Activated T-cell treated with anti-CD3 and anti-CD28 coated beads, Interleukin-2, amount 50 U/mL, for 72 hours (primary cell): ENCODE measurements at regions not wholly inside any gene's neighbourhood (a gene's known extent, or its start where the extent isn't known, plus 50 kb on each side); places are given as distances from the start of the nearest gene placed in this dataset.

Source experiments
- ATAC-seq, 2 donors: fragments of 150-1000 bp; cut with Tn5 transposase; replicated peaks in 1 of 2; 2 replicates each; pipeline ENCODE4 v1.10.0; 2021; ENCODE audit warnings: moderate library complexity in 2 of 2, mild to moderate bottlenecking in 1 of 2
- DNase-seq, 2 donors: peaks; one replicate each; pipeline ENCODE4 v3.0.0; 2021 to 2022; ENCODE audit warnings: mixed read lengths in 1 of 2
- H3K27ac Mint-ChIP-seq: one replicate; pipeline ENCODE4 v1.8.0; 2022; ENCODE audit warnings: mild to moderate bottlenecking, moderate library complexity, mixed read lengths
- H3K27me3 Mint-ChIP-seq: one replicate; pipeline ENCODE4 v1.8.0; 2022; ENCODE audit warnings: low read depth, mixed read lengths
- H3K36me3 Mint-ChIP-seq, 2 donors: one replicate each; pipeline ENCODE4 v1.8.0; 2022; ENCODE audit warnings: mixed read lengths in 2 of 2, mild to moderate bottlenecking in 1 of 2; ENCODE audit not compliant: insufficient read depth in 2 of 2
- H3K4me1 Mint-ChIP-seq: one replicate; pipeline ENCODE4 v1.8.0; 2022; ENCODE audit warnings: low read depth, mixed read lengths
- H3K4me3 Mint-ChIP-seq, 2 donors: one replicate each; pipeline ENCODE4 v1.8.0; 2022; ENCODE audit warnings: mild to moderate bottlenecking in 2 of 2, mixed read lengths in 2 of 2, moderate library complexity in 2 of 2
- H3K9me3 Mint-ChIP-seq, 2 donors: one replicate each; pipeline ENCODE4 v1.8.0; 2022; ENCODE audit warnings: mixed read lengths in 2 of 2

- ATAC-seq (no peak), DNase-seq (no peak)
- Mint-ChIP-seq H3K4me3 (no peak overlapping the region), H3K9me3 (peaks cover 2 to 6% of the 10 kb centered on the region in 2 donors), H3K27ac (no peak overlapping the region), H3K36me3 (no peaks in the 10 kb centered on the region), H3K27me3 (no peaks in the 10 kb centered on the region), H3K4me1 (no peaks in the 10 kb centered on the region)
Measured at GRCh38 chr5:89411891-89412290, 528.9 kb upstream of the MEF2C start.

- no peak for DNase-seq
- Mint-ChIP-seq H3K27me3 (no peaks in the 10 kb centered on the region), H3K36me3 (no peaks in the 10 kb centered on the region), H3K27ac (no peak overlapping the region), H3K4me3 (no peak overlapping the region), H3K4me1 (no peaks in the 10 kb centered on the region), H3K9me3 (no peaks in the 10 kb centered on the region)
- no peak for ATAC-seq
Measured at GRCh38 chr5:89407054-89407453, 524.1 kb upstream of the MEF2C start.

- no peak for ATAC-seq
- Mint-ChIP-seq H3K36me3 (no peaks in the 10 kb centered on the region), H3K4me1 (peaks cover 5% of the 10 kb centered on the region), H3K27ac (no peak overlapping the region), H3K4me3 (no peak overlapping the region), H3K9me3 (no peaks in the 10 kb centered on the region), H3K27me3 (no peaks in the 10 kb centered on the region)
- DNase-seq, result no peak
Measured at GRCh38 chr5:89401659-89402058, 518.7 kb upstream of the MEF2C start.

GRCh38 chr5:89401012-89401411, 518.0 kb upstream of the MEF2C start:
- H3K27ac Mint-ChIP-seq, result no peak overlapping the region
- ATAC-seq, result no peak
- H3K9me3 Mint-ChIP-seq, result no peaks in the 10 kb centered on the region
- peaks cover 7% of the 10 kb centered on the region for H3K4me1 Mint-ChIP-seq
- H3K36me3 Mint-ChIP-seq, result no peaks in the 10 kb centered on the region
- no peak overlapping the region for H3K4me3 Mint-ChIP-seq
- DNase-seq, result no peak
- H3K27me3 Mint-ChIP-seq, result no peaks in the 10 kb centered on the region

- DNase-seq (no peak), ATAC-seq (no peak)
Measured at GRCh38 chr5:89399548-89399947, 516.6 kb upstream of the MEF2C start.

GRCh38 chr5:89397096-89397495, 514.1 kb upstream of the MEF2C start:
- no peak for ATAC-seq
- Mint-ChIP-seq H3K4me1 (peaks cover 7% of the 10 kb centered on the region), H3K27ac (no peak overlapping the region), H3K27me3 (no peaks in the 10 kb centered on the region), H3K9me3 (no peaks in the 10 kb centered on the region), H3K4me3 (no peak overlapping the region), H3K36me3 (no peaks in the 10 kb centered on the region)
- no peak for DNase-seq

More at GRCh38 chr5:89399548-89399947, 516.6 kb upstream of the MEF2C start:
- Mint-ChIP-seq H3K4me1 (peaks cover 7% of the 10 kb centered on the region), H3K27ac (no peak overlapping the region), H3K36me3 (no peaks in the 10 kb centered on the region), H3K4me3 (no peak overlapping the region), H3K9me3 (no peaks in the 10 kb centered on the region), H3K27me3 (no peaks in the 10 kb centered on the region)

GRCh38 chr5:89396278-89396954, 513.4 kb upstream of the MEF2C start:
- DNase-seq, result no peak
- no peaks in the 10 kb centered on the region for H3K9me3 Mint-ChIP-seq
- no peaks in the 10 kb centered on the region for H3K27me3 Mint-ChIP-seq
- H3K4me3 Mint-ChIP-seq, result no peak overlapping the region
- peaks cover 7% of the 10 kb centered on the region for H3K4me1 Mint-ChIP-seq
- no peaks in the 10 kb centered on the region for H3K36me3 Mint-ChIP-seq
- no peak for ATAC-seq
- H3K27ac Mint-ChIP-seq, result no peak overlapping the region

- Mint-ChIP-seq H3K4me3 (no peak overlapping the region), H3K4me1 (peaks cover 7% of the 10 kb centered on the region), H3K9me3 (no peaks in the 10 kb centered on the region), H3K36me3 (no peaks in the 10 kb centered on the region), H3K27ac (no peak overlapping the region), H3K27me3 (no peaks in the 10 kb centered on the region)
- DNase-seq, result no peak
- no peak for ATAC-seq
Measured at GRCh38 chr5:89395111-89395510, 512.1 kb upstream of the MEF2C start.

GRCh38 chr5:89388872-89389271, 505.9 kb upstream of the MEF2C start:
- H3K4me1 Mint-ChIP-seq, result no peaks in the 10 kb centered on the region
- no peak overlapping the region for H3K4me3 Mint-ChIP-seq
- no peaks in the 10 kb centered on the region for H3K36me3 Mint-ChIP-seq
- DNase-seq, result no peak
- H3K9me3 Mint-ChIP-seq, result peaks cover 0 to 3% of the 10 kb centered on the region in 2 donors
- H3K27ac Mint-ChIP-seq, result no peak overlapping the region
- no peaks in the 10 kb centered on the region for H3K27me3 Mint-ChIP-seq
- ATAC-seq, result no peak

GRCh38 chr5:89384391-89384790, 501.4 kb upstream of the MEF2C start:
- Mint-ChIP-seq H3K27me3 (no peaks in the 10 kb centered on the region), H3K9me3 (peaks cover 0 to 3% of the 10 kb centered on the region in 2 donors), H3K27ac (no peak overlapping the region), H3K36me3 (no peaks in the 10 kb centered on the region), H3K4me1 (no peaks in the 10 kb centered on the region), H3K4me3 (no peak overlapping the region)
- DNase-seq, result no peak
- no peak for ATAC-seq

- H3K27ac Mint-ChIP-seq, result no peak overlapping the region
- no peaks in the 10 kb centered on the region for H3K27me3 Mint-ChIP-seq
Measured at GRCh38 chr5:89380635-89381034, 497.7 kb upstream of the MEF2C start.

GRCh38 chr5:89377767-89378455, 494.9 kb upstream of the MEF2C start:
- Mint-ChIP-seq H3K36me3 (no peaks in the 10 kb centered on the region), H3K27ac (no peak overlapping the region), H3K27me3 (no peaks in the 10 kb centered on the region), H3K9me3 (no peaks in the 10 kb centered on the region), H3K4me3 (no peak overlapping the region), H3K4me1 (no peaks in the 10 kb centered on the region)
- no peak for DNase-seq
- ATAC-seq, result no peak

More at GRCh38 chr5:89380635-89381034, 497.7 kb upstream of the MEF2C start:
- H3K9me3 Mint-ChIP-seq, result peaks cover 0 to 3% of the 10 kb centered on the region in 2 donors
- no peaks in the 10 kb centered on the region for H3K36me3 Mint-ChIP-seq
- no peak overlapping the region for H3K4me3 Mint-ChIP-seq
- DNase-seq, result no peak
- no peak for ATAC-seq
- no peaks in the 10 kb centered on the region for H3K4me1 Mint-ChIP-seq

GRCh38 chr5:89374818-89375521, 492.0 kb upstream of the MEF2C start:
- Mint-ChIP-seq H3K27ac (no peak overlapping the region), H3K36me3 (no peaks in the 10 kb centered on the region)
- no peak for ATAC-seq

More at GRCh38 chr5:89374818-89375521, 492.0 kb upstream of the MEF2C start:
- H3K4me1 Mint-ChIP-seq, result no peaks in the 10 kb centered on the region
- H3K9me3 Mint-ChIP-seq, result peaks cover 0 to 1% of the 10 kb centered on the region in 2 donors
- no peak overlapping the region for H3K4me3 Mint-ChIP-seq
- DNase-seq, result no peak
- H3K27me3 Mint-ChIP-seq, result no peaks in the 10 kb centered on the region
